MG63 (cell line): ENCODE measurements at regions not wholly inside any gene's neighbourhood (a gene's known extent, or its start where the extent isn't known, plus 50 kb on each side); places are given as distances from the start of the nearest gene placed in this dataset.

Source experiments
- DNase-seq: peaks from one replicate; pipeline ENCODE4 v3.0.0-alpha.2; 2020
- H3K27me3 ChIP-seq: fragments of 250-450 bp; sonication (Bioruptor Pico); 2 replicates; pipeline ENCODE4 v1.5.1; 2020; ENCODE audit warnings: mild to moderate bottlenecking, moderate library complexity
- H3K36me3 ChIP-seq: fragments of 250-450 bp; sonication (Bioruptor Pico); 2 replicates; pipeline ENCODE4 v1.5.1; 2020; ENCODE audit warnings: mild to moderate bottlenecking, moderate library complexity
- H3K4me3 ChIP-seq: fragments of 250-450 bp; sonication (Bioruptor Pico); 2 replicates; pipeline ENCODE4 v1.5.1; 2020; ENCODE audit warnings: mild to moderate bottlenecking, moderate library complexity
- H3K9me3 ChIP-seq: fragments of 250-450 bp; sonication (Bioruptor Pico); 2 replicates; pipeline ENCODE4 v1.5.1; 2020; ENCODE audit warnings: mild to moderate bottlenecking, moderate library complexity

DNA sequence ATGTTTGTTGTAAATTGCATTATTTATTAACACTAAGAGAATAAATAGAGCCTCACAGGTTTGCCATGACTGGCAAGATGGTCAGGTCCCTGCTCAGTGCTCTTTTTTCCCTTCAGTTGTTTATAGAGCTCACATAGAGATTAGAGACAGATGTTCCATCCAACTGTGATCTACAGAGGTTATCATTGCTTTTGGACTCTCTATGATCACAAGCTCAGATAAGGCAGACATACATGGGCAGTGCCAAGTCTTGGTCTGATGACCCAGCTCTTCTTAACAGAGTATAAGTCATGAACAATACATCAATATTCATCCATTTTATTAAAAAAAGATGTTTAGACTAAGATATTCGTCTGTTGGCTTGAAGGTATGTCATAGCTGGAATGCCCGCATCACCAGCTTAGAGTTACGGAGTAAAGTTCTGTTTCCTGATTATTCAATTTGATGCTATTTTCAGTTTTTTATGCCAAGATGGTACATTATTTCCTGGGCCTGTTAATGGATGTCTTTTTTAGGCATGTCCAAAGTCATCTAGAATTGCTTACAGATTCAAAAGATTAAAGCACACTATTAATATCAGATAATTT lies 729.8 kb upstream of the SLC10A2 start:
- Histone ChIP-seq H3K27me3 (no peaks in the 10 kb centered on the region), H3K4me3 (no peak overlapping the region), H3K36me3 (no peaks in the 10 kb centered on the region), H3K9me3 (no peaks in the 10 kb centered on the region)
- no peak for DNase-seq

DNA sequence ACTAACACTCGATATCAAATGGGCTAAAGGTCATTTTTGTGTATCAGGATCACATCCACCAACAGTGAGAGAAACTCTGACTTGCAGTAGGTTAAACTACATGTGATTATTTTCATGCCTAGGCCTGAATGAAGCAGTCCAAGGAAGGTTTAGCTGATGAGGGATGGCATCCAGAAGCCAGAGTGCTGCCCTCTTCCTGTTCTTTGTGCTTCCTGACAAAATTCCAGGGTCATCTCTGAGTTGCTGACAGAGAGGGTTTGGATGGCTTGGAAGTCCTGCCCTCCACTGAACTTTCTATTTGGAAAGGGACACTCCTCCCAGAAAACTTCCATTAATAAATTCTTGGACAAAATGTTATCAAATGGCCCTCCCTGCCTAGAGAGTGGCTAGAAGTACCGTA lies 728.3 kb upstream of the SLC10A2 start:
- DNase-seq, result no peak
- no peaks in the 10 kb centered on the region for H3K36me3 ChIP-seq
- no peak overlapping the region for H3K4me3 ChIP-seq
- no peaks in the 10 kb centered on the region for H3K9me3 ChIP-seq
- H3K27me3 ChIP-seq, result no peaks in the 10 kb centered on the region

DNA sequence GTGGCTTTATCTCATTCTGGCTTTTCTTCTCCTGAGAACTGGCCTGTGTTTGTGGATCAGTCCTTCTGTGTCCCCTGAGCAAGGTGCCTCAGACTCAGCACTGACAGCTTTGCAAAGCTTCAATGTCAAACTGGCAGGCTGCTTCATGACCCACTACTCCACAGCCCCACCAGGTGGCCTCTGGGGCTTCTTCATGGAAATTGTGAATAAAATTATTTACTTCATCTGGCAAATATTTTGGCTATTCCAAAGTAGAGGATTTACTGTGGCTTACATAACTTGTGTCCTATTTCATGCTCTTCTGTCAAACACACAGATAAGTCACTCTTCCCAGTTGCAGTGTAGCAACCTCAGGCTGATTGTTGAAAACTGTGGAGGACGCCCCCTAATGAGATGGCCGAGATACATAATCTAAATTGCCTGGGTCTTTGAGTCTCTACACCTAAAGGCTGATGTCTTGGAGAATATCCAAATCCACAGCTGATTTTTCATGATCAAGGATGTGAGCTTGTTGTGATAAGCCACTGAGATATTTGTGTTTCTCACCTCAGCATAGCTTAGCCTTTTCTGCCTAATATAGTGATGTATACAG lies 721.9 kb upstream of the SLC10A2 start:
- no peak for DNase-seq
- Histone ChIP-seq H3K4me3 (no peak overlapping the region), H3K9me3 (no peaks in the 10 kb centered on the region), H3K27me3 (no peaks in the 10 kb centered on the region), H3K36me3 (no peaks in the 10 kb centered on the region)

DNA sequence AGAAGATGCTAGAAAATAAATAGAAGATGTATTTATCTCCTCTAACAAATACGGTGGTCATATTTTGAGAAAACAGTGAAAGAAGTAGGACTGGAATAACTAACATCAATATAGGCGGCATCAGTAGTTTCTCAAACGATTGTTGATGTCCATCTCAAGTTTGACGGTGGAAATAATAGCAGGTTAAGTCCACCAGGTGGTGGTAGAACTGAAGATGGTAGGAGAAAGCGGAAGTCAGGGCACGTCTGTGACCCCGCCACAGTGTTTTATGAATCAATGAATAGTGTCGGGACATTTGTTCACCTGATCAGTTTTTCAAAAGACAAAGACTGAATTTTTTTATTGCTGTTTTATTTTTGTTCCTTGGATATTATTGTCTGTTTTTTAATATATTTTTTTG lies 706.4 kb upstream of the SLC10A2 start:
- no peaks in the 10 kb centered on the region for H3K9me3 ChIP-seq
- DNase-seq, result no peak
- no peaks in the 10 kb centered on the region for H3K27me3 ChIP-seq
- no peaks in the 10 kb centered on the region for H3K36me3 ChIP-seq
- no peak overlapping the region for H3K4me3 ChIP-seq

DNA sequence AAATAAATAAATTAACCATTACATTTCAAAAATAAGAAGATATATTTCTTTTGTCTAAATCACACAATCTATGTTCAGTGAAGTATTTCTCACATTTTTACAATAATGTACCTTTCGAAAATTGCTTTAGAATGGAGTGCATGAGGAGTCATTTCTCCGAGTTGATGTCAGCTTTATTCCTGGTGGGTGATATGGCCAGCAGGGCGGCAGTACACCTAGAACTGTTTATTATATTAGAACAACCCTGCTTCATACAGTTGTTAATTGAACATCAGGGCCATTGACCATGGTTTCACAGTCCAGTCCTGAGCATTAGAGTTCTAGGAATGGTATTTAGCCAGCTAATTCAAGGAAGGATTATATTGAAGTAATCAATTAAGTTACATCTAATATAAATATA lies 696.3 kb upstream of the SLC10A2 start:
- DNase-seq, result no peak
- H3K4me3 ChIP-seq, result no peak overlapping the region

DNA sequence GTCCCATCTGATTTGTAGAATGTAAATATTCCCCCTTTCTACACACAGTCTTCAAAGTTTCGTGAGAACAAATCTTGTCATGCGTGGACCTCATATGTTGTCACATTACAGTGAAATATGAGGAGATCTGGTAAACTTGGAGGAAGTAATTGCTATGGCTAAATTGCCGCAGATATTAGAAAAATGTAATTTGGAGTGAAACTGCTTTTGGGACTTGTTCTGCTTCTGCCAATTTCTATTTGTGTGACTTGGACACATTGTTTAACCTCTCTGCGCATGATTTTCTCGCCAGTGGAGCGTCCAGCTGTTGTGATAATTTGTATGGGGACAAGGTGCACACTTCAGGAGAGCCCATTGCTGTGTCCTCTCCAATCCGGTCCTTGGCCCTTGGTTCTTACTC lies 693.1 kb upstream of the SLC10A2 start:
- H3K36me3 ChIP-seq, result no peaks in the 10 kb centered on the region
- H3K4me3 ChIP-seq, result no peak overlapping the region
- H3K9me3 ChIP-seq, result no peaks in the 10 kb centered on the region
- DNase-seq, result no peak
- no peaks in the 10 kb centered on the region for H3K27me3 ChIP-seq

More for the DNA sequence above, 696.3 kb upstream of the SLC10A2 start:
- Histone ChIP-seq H3K36me3 (no peaks in the 10 kb centered on the region), H3K9me3 (no peaks in the 10 kb centered on the region), H3K27me3 (no peaks in the 10 kb centered on the region)

DNA sequence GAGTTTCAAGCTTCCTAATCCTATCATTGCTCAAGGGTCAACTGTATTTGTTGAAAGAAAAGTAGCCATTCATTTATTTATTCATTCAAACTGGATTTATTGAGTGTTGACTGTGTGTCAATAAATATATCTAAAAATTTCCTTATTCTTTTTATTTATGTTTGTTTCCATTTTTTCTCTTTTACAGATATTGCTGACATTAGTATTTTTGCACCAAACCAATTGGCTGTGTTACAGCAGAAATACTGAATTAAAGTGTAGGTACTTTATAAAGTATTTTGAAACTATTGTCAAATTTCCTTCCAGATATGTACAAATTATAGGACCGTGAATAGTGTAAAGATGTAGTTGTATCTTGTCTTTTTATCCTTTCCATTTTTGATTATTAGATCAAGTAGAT lies 692.0 kb upstream of the SLC10A2 start:
- no peak overlapping the region for H3K4me3 ChIP-seq
- no peaks in the 10 kb centered on the region for H3K27me3 ChIP-seq
- H3K36me3 ChIP-seq, result no peaks in the 10 kb centered on the region
- no peak for DNase-seq
- H3K9me3 ChIP-seq, result no peaks in the 10 kb centered on the region

DNA sequence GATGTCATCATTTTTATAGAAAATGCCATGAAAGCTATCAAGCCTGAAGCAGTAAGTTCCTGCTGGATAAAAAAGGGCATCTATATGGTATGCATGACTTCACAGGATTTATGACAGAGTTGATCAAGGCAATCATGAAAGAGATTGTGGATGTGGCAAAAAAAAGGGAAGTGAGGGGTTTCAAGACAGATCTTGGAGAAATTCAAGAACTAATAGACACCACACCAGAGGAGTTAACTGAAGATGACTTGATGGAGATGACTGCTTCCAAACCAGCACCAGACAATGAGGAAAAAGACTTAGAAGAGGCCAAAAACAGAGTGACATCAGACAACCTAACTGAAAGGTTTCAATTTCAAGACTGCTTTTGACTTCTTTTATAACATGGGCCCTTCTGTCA lies 691.1 kb upstream of the SLC10A2 start:
- no peak overlapping the region for H3K4me3 ChIP-seq
- no peak for DNase-seq
- no peaks in the 10 kb centered on the region for H3K27me3 ChIP-seq
- no peaks in the 10 kb centered on the region for H3K36me3 ChIP-seq
- no peaks in the 10 kb centered on the region for H3K9me3 ChIP-seq

DNA sequence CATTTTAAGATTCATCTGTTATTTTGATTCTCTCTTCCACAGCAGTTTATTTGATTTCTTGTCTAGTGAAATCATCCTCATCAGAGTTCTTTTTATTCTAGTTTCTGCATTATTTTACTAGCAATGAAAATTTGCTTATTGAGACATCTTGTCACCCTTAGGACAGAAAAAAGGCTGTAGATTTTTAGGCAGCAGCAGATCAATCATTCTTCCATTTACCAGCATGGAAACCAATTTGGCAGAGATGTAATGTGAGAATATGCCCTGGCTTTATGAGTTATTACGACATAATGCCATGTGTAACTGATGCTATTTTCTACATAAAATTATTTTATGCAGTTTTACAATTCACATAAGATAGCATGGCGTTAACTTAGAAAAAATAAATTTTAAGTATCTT lies 688.6 kb upstream of the SLC10A2 start:
- no peak for DNase-seq
- Histone ChIP-seq H3K27me3 (no peaks in the 10 kb centered on the region), H3K9me3 (no peaks in the 10 kb centered on the region), H3K4me3 (no peak overlapping the region), H3K36me3 (no peaks in the 10 kb centered on the region)

DNA sequence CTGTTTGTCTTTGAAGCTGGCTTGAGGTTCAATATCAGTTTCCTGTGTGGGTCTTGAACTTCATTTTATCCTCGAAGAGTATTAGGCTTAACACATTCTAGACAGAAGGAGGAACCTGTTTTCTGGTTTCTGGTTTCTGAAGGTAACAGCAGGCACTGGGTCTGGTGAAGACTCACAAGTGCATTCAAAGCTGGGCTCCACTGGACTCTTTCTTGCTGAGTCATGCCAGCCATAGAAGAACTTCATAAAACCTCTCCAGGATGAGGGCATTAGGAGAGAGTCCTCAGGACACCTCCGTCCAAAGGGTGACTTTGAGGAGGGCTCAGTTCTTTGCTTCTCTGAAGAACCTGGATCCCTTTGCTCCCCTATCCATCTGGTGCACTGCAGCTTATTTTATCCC lies 668.6 kb upstream of the SLC10A2 start:
- no peak for DNase-seq
- no peaks in the 10 kb centered on the region for H3K36me3 ChIP-seq
- no peaks in the 10 kb centered on the region for H3K9me3 ChIP-seq
- no peak overlapping the region for H3K4me3 ChIP-seq
- no peaks in the 10 kb centered on the region for H3K27me3 ChIP-seq

DNA sequence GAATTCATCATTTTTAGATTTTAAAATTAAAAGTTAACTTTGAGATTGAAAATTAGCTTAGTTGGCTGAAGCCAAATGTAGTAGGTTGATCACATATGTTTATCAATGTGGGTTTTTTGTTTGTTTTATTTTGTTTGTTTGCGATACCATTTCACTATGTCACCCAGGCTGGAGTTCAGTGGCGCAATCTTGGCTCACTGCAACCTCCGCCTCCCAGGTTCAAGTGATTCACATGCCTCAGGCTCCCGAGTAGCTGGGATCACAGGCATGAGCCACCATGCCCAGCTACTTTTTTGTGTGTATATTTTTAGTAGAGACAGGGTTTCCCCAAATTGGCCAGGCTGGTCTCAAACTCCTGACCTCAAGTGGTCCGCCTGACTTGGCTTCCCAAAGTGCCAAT lies 665.7 kb upstream of the SLC10A2 start:
- Histone ChIP-seq H3K36me3 (no peaks in the 10 kb centered on the region), H3K27me3 (no peaks in the 10 kb centered on the region), H3K4me3 (no peak overlapping the region), H3K9me3 (no peaks in the 10 kb centered on the region)
- DNase-seq, result no peak

DNA sequence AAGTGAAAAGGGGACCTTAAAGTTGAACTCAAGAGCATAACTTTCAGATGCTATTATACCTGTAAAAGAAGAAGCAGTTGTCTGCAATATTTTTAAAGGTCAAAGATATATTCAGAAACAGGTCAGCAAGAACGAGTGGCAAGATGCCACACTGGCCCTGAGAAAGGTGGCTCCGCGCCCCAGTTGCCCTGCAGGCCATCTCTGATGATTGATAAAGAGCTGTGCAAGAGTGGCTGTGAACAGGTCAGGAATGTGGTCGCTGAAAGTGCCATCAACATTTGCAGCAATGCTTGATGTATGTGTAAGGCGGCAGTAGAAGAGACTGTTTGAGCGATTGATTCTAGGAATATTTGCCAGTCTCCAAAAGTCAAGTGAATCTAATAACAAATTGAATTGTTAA lies 664.2 kb upstream of the SLC10A2 start:
- H3K9me3 ChIP-seq, result no peaks in the 10 kb centered on the region
- H3K36me3 ChIP-seq, result no peaks in the 10 kb centered on the region
- DNase-seq, result no peak
- no peaks in the 10 kb centered on the region for H3K27me3 ChIP-seq
- no peak overlapping the region for H3K4me3 ChIP-seq

DNA sequence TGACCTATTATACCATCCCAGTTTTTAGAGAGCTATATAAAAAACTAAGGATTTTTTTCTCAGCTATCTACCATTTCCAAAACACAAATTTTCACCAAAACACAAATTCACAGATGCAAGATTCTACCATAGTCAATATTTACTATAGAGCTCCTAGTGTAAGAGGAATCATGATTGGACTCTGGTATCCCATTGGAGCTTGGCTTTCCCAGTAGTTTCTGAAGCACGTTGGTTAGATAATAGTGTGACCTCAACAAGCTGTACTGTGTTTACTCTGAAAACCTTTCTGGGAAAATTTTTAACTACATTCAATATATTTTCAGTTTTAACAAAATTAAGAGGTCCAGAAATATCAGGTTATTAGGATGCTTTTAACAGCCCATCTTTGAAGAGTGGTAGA lies 660.6 kb upstream of the SLC10A2 start:
- H3K4me3 ChIP-seq, result no peak overlapping the region

DNA sequence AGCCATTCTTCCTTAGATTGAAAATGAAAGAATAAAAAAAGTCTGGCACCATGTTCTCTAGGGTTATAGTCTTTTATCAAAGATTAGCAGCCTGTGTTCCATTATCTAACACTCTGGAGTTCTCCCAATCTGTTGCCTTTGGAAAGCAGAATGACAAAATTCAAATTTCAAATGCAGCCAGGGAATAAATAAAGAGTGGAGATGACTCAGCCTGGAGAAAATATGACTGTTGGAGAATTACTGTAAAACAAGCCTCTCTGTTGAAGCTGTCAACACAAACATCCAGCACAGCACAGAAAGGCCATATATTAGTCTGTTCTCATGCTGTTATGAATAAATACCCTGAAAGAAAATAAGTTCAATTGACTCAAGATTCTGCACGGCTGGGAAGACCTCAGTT lies 650.5 kb upstream of the SLC10A2 start:
- Histone ChIP-seq H3K27me3 (no peaks in the 10 kb centered on the region), H3K9me3 (no peaks in the 10 kb centered on the region), H3K4me3 (no peak overlapping the region), H3K36me3 (no peaks in the 10 kb centered on the region)
- DNase-seq, result no peak

More for the DNA sequence above, 660.6 kb upstream of the SLC10A2 start:
- Histone ChIP-seq H3K27me3 (no peaks in the 10 kb centered on the region), H3K36me3 (no peaks in the 10 kb centered on the region), H3K9me3 (no peaks in the 10 kb centered on the region)
- no peak for DNase-seq

DNA sequence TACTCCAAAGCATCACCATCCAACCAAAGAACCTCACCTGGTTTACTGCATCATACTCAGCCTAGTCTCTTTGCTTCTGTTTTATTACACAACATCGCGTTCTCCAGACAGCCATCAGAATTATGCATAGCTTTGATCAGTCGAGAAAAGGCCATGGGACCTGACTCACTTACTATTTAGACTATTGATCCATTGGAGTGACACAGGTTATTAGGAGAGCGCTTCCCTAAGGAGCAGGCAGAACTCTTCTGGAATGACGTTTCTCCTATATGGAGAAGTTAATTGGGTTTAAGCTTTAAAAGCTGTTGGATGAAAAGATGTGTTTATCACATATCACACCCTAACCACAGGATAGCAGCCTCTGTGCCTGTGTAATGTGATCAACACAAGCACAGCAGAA lies 649.1 kb upstream of the SLC10A2 start:
- Histone ChIP-seq H3K27me3 (no peaks in the 10 kb centered on the region), H3K4me3 (no peak overlapping the region), H3K9me3 (no peaks in the 10 kb centered on the region), H3K36me3 (no peaks in the 10 kb centered on the region)
- DNase-seq, result no peak

DNA sequence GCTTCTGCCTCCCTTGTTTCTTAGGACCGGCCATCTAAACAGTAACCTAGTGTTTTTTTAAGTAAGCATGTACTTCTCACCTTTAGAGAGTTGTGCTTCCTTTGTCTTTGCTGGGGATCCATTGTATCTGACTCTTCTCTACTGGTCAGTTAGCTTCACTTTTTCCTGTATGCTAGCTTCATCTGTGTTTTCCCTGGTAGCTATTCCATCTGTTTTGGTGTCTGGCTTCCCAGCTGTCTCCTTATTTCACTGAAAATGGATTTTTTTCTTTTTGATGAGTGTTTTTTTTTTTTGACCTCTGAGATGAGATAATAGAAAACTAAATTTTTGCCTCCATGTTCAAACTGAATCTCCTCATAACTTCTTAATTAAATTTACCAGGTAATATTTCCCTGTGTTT lies 637.0 kb upstream of the SLC10A2 start:
- no peak for DNase-seq
- Histone ChIP-seq H3K27me3 (no peaks in the 10 kb centered on the region), H3K36me3 (no peaks in the 10 kb centered on the region), H3K9me3 (no peaks in the 10 kb centered on the region), H3K4me3 (no peak overlapping the region)

DNA sequence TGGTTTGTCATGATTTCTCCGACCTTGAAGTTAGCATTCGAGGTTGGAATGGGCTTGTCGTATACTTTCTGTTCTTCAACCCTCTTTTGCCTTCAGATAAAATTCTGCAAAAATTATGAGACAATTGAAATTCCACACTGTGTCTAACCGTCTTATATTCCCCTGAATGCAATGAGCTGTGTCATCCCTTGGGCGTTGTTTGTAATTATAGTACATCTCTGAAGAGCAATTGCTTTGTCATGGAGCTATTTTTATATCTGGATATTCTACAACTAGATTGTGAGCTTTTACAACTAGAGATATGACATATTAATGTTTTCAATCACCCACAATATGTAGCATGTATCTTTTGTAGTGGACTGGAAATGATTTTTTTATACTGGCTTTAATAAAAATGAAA lies 631.8 kb upstream of the SLC10A2 start:
- DNase-seq, result no peak
- no peaks in the 10 kb centered on the region for H3K9me3 ChIP-seq
- H3K36me3 ChIP-seq, result no peaks in the 10 kb centered on the region
- H3K27me3 ChIP-seq, result no peaks in the 10 kb centered on the region
- no peak overlapping the region for H3K4me3 ChIP-seq

DNA sequence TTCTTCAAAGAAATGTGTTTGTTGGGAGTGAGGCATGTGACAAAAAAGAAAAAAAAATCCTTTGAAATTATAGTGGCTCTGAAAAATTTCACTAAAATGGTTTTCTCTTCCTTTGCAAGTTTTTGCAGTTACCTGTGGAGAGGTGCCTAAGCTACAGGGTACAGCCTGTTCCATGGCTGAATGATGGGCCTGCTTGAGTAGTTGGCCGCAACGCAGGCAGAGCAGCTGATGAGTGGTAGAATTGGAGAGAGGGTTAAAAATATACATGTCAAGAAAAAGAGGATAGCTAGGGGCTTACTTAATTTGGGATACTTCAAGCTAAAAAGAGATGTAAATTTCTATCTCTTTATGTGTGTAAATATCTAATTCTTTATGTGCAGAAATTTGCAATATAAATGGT lies 629.1 kb upstream of the SLC10A2 start:
- no peaks in the 10 kb centered on the region for H3K9me3 ChIP-seq
- DNase-seq, result no peak
- no peaks in the 10 kb centered on the region for H3K27me3 ChIP-seq
- H3K36me3 ChIP-seq, result no peaks in the 10 kb centered on the region
- H3K4me3 ChIP-seq, result no peak overlapping the region

DNA sequence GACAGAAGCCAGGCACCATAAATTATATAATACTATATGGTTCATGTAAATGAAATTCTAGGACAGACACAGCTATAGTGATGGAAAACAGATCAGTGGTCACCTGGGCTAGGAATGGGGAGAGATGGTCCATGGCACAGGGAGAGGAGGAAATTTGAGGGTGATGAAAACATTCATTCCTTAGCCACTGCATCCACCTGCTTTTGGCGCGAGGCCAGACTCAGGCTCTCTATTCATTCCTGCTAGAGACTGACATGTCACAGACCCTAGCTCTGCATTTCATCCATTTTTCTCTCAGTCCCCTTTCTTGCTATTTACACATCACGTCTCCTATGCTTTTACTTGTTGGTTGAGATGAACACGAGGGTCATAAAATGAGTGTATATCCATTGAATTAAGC lies 628.3 kb upstream of the SLC10A2 start:
- Histone ChIP-seq H3K36me3 (no peaks in the 10 kb centered on the region), H3K9me3 (no peaks in the 10 kb centered on the region), H3K27me3 (no peaks in the 10 kb centered on the region), H3K4me3 (no peak overlapping the region)
- DNase-seq, result no peak
